Neural crest cell (in vitro differentiated cells): ENCODE measurements at regions not wholly inside any gene's neighbourhood (a gene's known extent, or its start where the extent isn't known, plus 50 kb on each side); places are given as distances from the start of the nearest gene placed in this dataset.

Source experiments
- DNase-seq: peaks from one replicate; pipeline ENCODE4 v3.0.0; 2021; ENCODE audit warnings: low read depth, mixed read lengths, low spot score
- H3K27ac Mint-ChIP-seq: one replicate; pipeline ENCODE4 v1.8.0; 2021; ENCODE audit warnings: mild to moderate bottlenecking, mixed read lengths; ENCODE audit not compliant: unreplicated experiment
- H3K27me3 Mint-ChIP-seq: 2 replicates; pipeline ENCODE4 v1.8.0; 2021; ENCODE audit warnings: low read depth, mild to moderate bottlenecking, mixed read lengths
- H3K36me3 Mint-ChIP-seq: 2 replicates; pipeline ENCODE4 v1.8.0; 2021; ENCODE audit warnings: low read depth, mild to moderate bottlenecking, mixed read lengths
- H3K4me1 Mint-ChIP-seq: 2 replicates; pipeline ENCODE4 v1.8.0; 2021; ENCODE audit warnings: mixed read lengths
- H3K4me3 Mint-ChIP-seq: one replicate; pipeline ENCODE4 v1.8.0; 2021; ENCODE audit warnings: mild to moderate bottlenecking, mixed read lengths
- H3K9me3 Mint-ChIP-seq: 2 replicates; pipeline ENCODE4 v1.8.0; 2021; ENCODE audit warnings: mixed read lengths
- CTCF ChIP-seq: fragments of 200-600 bp; sonication (generic); conservative IDR thresholded peaks from 2 replicates; pipeline ENCODE4 v1.5.0; 2021; ENCODE audit warnings: antibody characterized with exemption, mild to moderate bottlenecking

GRCh38 chr4:33467291-33467690 lies 2747.1 kb downstream of the PCDH7 start:
- DNase-seq: no peak
- Mint-ChIP-seq H3K27me3 (no peaks in the 10 kb centered on the region), H3K9me3 (peaks cover 8% of the 10 kb centered on the region), H3K4me3 (no peak overlapping the region), H3K27ac (no peak overlapping the region), H3K4me1 (no peaks in the 10 kb centered on the region), H3K36me3 (no peaks in the 10 kb centered on the region)
- TF ChIP-seq CTCF: no peak

- no peak for DNase-seq
- Mint-ChIP-seq H3K4me3 (no peak overlapping the region), H3K9me3 (peaks cover 7% of the 10 kb centered on the region), H3K4me1 (no peaks in the 10 kb centered on the region), H3K36me3 (no peaks in the 10 kb centered on the region), H3K27ac (no peak overlapping the region), H3K27me3 (no peaks in the 10 kb centered on the region)
- no peak for TF ChIP-seq CTCF
These were observed 2750.6 kb downstream of the PCDH7 start for GRCh38 chr4:33470805-33471204.

GRCh38 chr4:33477715-33478114 lies 2757.5 kb downstream of the PCDH7 start:
- DNase-seq: no peak
- H3K4me1 Mint-ChIP-seq: no peaks in the 10 kb centered on the region
- TF ChIP-seq CTCF: no peak
- H3K36me3 Mint-ChIP-seq: no peaks in the 10 kb centered on the region
- H3K9me3 Mint-ChIP-seq: peaks cover 2% of the 10 kb centered on the region
- no peak overlapping the region for H3K27ac Mint-ChIP-seq
- H3K4me3 Mint-ChIP-seq: no peak overlapping the region
- no peaks in the 10 kb centered on the region for H3K27me3 Mint-ChIP-seq

GRCh38 chr4:33482773-33483172 lies 2761.5 kb downstream of the ARAP2 start:
- H3K27me3 Mint-ChIP-seq: no peaks in the 10 kb centered on the region
- no peaks in the 10 kb centered on the region for H3K9me3 Mint-ChIP-seq
- TF ChIP-seq CTCF: no peak
- H3K4me3 Mint-ChIP-seq: no peak overlapping the region
- H3K36me3 Mint-ChIP-seq: no peaks in the 10 kb centered on the region
- no peaks in the 10 kb centered on the region for H3K4me1 Mint-ChIP-seq
- no peak overlapping the region for H3K27ac Mint-ChIP-seq
- DNase-seq: no peak

GRCh38 chr4:33485111-33485510 lies 2759.2 kb downstream of the ARAP2 start:
- Mint-ChIP-seq H3K27me3 (no peaks in the 10 kb centered on the region), H3K4me1 (no peaks in the 10 kb centered on the region), H3K4me3 (no peak overlapping the region), H3K27ac (no peak overlapping the region), H3K9me3 (no peaks in the 10 kb centered on the region), H3K36me3 (no peaks in the 10 kb centered on the region)
- no peak for TF ChIP-seq CTCF
- DNase-seq: no peak

- no peaks in the 10 kb centered on the region for H3K9me3 Mint-ChIP-seq
- H3K27me3 Mint-ChIP-seq: no peaks in the 10 kb centered on the region
- H3K4me3 Mint-ChIP-seq: no peak overlapping the region
- no peak for TF ChIP-seq CTCF
- H3K4me1 Mint-ChIP-seq: no peaks in the 10 kb centered on the region
- no peaks in the 10 kb centered on the region for H3K36me3 Mint-ChIP-seq
- H3K27ac Mint-ChIP-seq: no peak overlapping the region
- no peak for DNase-seq
These were observed 2751.1 kb downstream of the ARAP2 start for GRCh38 chr4:33493231-33493630.
